Cardiac fibroblast (primary cell): ENCODE measurements at regions not wholly inside any gene's neighbourhood (a gene's known extent, or its start where the extent isn't known, plus 50 kb on each side); places are given as distances from the start of the nearest gene placed in this dataset.

Experiments
- DNase-seq, 2 donors: peaks; one replicate each; pipeline versions ENCODE4 v3.0.0 to v3.0.0-alpha.2; 2010; ENCODE audit warnings: low read depth in 2 of 2
- H3K4me3 ChIP-seq, 2 donors: replicated peaks in 1 of 2; 1 replicate in 1 of 2; 2 replicates in 1 of 2; pipeline ENCODE4 v1.5.1; 2011; ENCODE audit warnings: low read depth in 2 of 2, low read length in 2 of 2, mild to moderate bottlenecking in 2 of 2, moderate library complexity in 1 of 2
- TF ChIP-seq, protein P1 (sequence below): IDR thresholded peaks from one replicate; pipeline ENCODE4 v1.5.1; 2011; ENCODE audit warnings: low read depth, mild to moderate bottlenecking, low read length, inconsistent platforms

DNA sequence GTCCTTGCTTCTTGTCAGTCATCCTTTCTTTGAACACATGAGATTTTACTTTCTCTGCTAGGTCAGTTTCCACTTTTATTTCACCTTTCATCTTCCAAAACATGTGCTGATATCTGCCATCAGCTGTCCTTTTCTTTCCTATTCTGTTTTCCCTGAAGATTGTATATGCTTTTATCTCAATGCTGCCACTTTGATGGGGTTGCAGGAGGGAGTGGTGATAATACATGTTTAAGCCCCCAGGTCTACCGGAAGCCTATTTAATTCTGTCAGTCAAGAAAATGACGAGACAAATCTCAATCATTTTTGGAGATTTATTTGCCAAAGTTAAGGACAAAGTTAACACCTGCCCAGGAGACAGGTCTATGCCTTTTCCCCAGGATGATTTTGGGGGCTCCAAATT lies 73.8 kb downstream of the MRPL32 start:
- TF ChIP-seq, protein P1, sequence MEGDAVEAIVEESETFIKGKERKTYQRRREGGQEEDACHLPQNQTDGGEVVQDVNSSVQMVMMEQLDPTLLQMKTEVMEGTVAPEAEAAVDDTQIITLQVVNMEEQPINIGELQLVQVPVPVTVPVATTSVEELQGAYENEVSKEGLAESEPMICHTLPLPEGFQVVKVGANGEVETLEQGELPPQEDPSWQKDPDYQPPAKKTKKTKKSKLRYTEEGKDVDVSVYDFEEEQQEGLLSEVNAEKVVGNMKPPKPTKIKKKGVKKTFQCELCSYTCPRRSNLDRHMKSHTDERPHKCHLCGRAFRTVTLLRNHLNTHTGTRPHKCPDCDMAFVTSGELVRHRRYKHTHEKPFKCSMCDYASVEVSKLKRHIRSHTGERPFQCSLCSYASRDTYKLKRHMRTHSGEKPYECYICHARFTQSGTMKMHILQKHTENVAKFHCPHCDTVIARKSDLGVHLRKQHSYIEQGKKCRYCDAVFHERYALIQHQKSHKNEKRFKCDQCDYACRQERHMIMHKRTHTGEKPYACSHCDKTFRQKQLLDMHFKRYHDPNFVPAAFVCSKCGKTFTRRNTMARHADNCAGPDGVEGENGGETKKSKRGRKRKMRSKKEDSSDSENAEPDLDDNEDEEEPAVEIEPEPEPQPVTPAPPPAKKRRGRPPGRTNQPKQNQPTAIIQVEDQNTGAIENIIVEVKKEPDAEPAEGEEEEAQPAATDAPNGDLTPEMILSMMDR: no peak
- no peak for DNase-seq

DNA sequence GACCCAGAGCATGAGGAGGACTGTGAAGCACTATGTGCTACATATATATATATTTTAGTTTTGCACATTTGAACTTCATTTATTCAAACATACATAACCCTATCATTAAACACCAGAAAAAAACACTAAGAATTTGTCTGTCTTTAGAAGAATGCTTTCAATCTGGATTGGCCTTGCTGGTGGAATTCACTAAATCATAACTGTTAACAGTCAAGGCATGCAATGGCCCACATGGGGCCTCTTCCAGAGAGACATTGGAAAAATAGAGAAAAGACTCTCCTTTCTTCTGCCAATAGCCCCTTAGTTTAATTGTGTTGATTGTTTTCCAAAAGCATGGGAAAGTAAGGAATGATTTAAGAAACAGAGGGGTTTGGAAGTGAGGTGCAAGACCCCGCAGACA lies 77.9 kb downstream of the MRPL32 start:
- TF ChIP-seq, protein P1: no peak
- DNase-seq: no peak
- H3K4me3 ChIP-seq: no peak overlapping the region

More for the DNA sequence above, 73.8 kb downstream of the MRPL32 start:
- no peak overlapping the region for H3K4me3 ChIP-seq

DNA sequence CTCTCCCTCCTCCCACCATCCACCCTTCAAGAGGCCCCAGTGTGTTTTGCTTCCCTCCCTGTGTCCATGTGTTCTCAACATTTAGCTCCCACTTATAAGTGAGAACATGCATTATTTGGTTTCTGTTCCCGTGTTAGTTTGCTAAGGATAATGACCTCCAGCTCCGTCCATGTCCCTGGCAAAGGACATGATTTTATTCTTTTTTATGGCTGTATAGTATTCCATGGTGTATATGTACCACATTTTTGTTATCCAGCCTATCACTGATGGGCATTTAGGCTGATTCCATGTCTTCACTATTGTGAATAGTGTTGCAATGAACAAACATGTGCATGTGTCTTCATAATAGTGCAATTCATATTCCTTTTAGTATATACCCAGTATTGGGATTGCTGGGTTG lies 79.7 kb downstream of the MRPL32 start:
- no peak for DNase-seq
- TF ChIP-seq, protein P1: no peak

DNA sequence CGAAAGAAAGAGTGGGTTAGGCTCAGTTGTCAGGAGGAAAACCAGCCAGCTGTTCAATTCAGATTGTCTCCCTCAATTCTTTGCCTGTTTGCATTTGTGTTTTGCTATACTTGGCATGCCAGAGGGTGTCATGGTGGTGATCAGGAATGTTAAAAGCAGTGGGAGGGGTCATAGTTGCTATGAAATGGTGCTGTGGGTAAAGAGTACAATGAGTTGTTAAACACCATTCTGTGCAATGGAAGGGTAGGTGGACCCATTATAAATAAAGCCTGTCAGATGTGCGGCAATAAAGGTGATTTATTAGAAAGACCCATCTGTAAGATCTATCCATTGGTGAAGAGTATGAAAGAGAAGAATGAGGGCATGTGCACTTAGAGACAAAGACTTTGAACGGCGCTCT lies 82.2 kb downstream of the MRPL32 start:
- TF ChIP-seq, protein P1: no peak
- DNase-seq: no peak
- no peak overlapping the region for H3K4me3 ChIP-seq

More for the DNA sequence above, 79.7 kb downstream of the MRPL32 start:
- no peak overlapping the region for H3K4me3 ChIP-seq

DNA sequence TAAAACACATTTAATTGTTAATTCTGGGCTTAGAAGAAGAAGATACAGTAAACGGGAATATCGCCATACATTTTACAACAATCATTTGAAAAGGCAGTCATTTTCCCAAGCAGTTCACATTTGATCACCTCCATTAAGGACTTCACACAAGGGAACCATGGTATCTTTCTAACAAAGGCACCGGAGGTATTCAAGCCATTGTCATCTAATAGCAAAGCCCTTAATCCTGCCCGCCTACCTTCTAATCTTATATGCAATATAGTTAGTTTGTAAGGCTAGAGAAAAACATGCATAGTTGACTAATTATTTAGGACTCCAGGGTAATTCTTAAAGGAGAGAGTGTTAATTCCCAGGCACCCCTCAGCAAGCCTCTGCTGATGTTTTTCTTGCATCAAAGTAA lies 83.1 kb downstream of the MRPL32 start:
- DNase-seq: no peak
- H3K4me3 ChIP-seq: no peak overlapping the region
- TF ChIP-seq, protein P1: no peak

DNA sequence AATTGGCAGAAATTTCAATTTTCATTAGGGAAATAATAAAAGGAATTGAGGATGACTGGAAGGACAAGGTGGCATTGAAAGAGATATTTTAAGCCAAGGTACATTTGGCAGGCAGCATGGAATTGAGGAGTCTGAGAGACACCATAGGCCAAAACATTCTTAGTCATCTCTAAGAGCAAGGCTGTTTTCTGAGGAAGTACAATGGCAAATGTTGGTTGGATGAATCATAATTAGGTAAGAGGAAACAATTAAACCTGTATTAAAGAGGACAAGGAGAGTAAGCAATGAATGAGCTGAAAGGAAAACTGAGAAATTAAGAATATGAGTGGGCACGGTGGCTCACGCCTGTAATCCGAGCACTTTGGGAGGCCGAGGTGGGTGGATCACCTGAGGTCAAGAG lies 86.3 kb downstream of the MRPL32 start:
- DNase-seq: peak in 1 of 2 donors; percentile 54
- TF ChIP-seq, protein P1: no peak
- no peak overlapping the region for H3K4me3 ChIP-seq

DNA sequence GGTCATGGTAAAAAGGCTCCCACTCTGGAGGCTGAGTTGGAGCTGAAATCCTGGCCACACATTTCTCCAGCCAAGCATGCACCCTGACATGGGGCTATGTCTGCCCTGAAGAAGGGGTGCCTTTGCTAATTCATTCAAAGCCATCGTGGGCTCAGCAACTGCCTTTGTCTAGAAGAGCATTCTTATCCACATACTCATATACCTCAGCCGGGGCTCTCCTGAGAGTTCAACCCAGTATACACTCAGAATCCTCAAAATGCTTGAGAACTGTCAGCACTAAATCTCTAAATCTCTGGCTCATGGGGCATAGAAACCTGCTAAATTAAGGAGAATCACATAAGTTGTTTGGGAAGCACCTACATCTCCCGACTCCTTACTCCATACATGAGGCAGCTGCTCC lies 89.3 kb downstream of the MRPL32 start:
- TF ChIP-seq, protein P1: no peak
- peak in 1 of 2 donors; percentile 20 for DNase-seq

More for the DNA sequence above, 89.3 kb downstream of the MRPL32 start:
- no peak overlapping the region for H3K4me3 ChIP-seq
